Endothelial cell of umbilical vein (primary cell): ENCODE measurements at regions not wholly inside any gene's neighbourhood (a gene's known extent, or its start where the extent isn't known, plus 50 kb on each side); places are given as distances from the start of the nearest gene placed in this dataset.

Source experiments
- EZH2 ChIP-seq: IDR thresholded peaks from 2 replicates; pipeline ENCODE4 v1.6.1; 2012; ENCODE audit warnings: borderline replicate concordance, low read depth, mild to moderate bottlenecking, moderate library complexity, low read length, inconsistent platforms; ENCODE audit not compliant: severe bottlenecking
- FOS ChIP-seq: IDR thresholded peaks from 2 replicates; pipeline ENCODE4 v1.6.1; 2011; ENCODE audit warnings: mild to moderate bottlenecking, low read length, moderate library complexity, borderline replicate concordance; ENCODE audit not compliant: insufficient read depth
- JUN ChIP-seq: IDR thresholded peaks from 2 replicates; pipeline ENCODE4 v1.6.1; 2011; ENCODE audit warnings: borderline replicate concordance, low read depth; ENCODE audit not compliant: insufficient read length, insufficient read depth
- POLR2A ChIP-seq: IDR thresholded peaks from 2 replicates; pipeline ENCODE4 v1.6.1; 2012; ENCODE audit warnings: low read depth, mild to moderate bottlenecking, control low read depth, low read length
- POLR2AphosphoS5 ChIP-seq: IDR thresholded peaks from 2 replicates; pipeline ENCODE4 v1.6.1; 2012; ENCODE audit warnings: low read depth, mild to moderate bottlenecking, control low read depth, low read length, moderate library complexity; ENCODE audit not compliant: insufficient read depth
- TF ChIP-seq, protein P1 (sequence below), 2 donors: IDR thresholded peaks; 1 replicate in 1 of 2; 2 replicates in 1 of 2; pipeline ENCODE4 v1.5.1; 2011; ENCODE audit warnings: low read length in 2 of 2, mild to moderate bottlenecking in 2 of 2, moderate library complexity in 2 of 2, control low read depth in 1 of 2, inconsistent platforms in 1 of 2, low read depth in 1 of 2; ENCODE audit not compliant: insufficient read depth in 1 of 2; ENCODE audit errors: extremely low read depth in 1 of 2
- TF ChIP-seq, protein P2 (sequence below): IDR thresholded peaks from 2 replicates; pipeline ENCODE4 v1.6.1; 2011; ENCODE audit not compliant: insufficient read depth, insufficient read length

DNA sequence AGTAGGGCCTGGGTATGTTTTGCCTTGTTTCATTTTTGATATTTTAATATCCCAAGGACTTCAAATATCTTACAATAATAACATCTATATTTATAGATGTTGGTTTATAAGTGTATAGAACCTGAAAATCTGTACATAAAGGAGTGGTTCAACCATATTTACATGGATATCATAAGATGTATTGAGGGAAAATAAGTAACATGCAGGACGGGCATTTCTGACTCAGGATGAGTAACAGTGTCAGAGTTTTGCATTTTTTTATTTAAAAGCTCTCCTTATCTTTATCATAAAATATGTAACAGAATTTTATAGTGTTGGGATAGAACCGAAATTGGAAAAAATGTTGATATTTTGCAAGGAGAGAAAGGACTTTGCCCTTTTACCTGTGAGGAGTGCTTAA lies 1438.7 kb downstream of the REEP3 start:
- TF ChIP-seq, protein P1, sequence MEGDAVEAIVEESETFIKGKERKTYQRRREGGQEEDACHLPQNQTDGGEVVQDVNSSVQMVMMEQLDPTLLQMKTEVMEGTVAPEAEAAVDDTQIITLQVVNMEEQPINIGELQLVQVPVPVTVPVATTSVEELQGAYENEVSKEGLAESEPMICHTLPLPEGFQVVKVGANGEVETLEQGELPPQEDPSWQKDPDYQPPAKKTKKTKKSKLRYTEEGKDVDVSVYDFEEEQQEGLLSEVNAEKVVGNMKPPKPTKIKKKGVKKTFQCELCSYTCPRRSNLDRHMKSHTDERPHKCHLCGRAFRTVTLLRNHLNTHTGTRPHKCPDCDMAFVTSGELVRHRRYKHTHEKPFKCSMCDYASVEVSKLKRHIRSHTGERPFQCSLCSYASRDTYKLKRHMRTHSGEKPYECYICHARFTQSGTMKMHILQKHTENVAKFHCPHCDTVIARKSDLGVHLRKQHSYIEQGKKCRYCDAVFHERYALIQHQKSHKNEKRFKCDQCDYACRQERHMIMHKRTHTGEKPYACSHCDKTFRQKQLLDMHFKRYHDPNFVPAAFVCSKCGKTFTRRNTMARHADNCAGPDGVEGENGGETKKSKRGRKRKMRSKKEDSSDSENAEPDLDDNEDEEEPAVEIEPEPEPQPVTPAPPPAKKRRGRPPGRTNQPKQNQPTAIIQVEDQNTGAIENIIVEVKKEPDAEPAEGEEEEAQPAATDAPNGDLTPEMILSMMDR (IDR thresholded peaks at IDR 0.05; ENCODE audit: extremely low read depth in 1 of 2, insufficient read depth in 1 of 2, low read depth in 1 of 2, low read length in 2 of 2) = no peak
- no peak for TF ChIP-seq JUN
- no peak for TF ChIP-seq POLR2A
- TF ChIP-seq, protein P2, sequence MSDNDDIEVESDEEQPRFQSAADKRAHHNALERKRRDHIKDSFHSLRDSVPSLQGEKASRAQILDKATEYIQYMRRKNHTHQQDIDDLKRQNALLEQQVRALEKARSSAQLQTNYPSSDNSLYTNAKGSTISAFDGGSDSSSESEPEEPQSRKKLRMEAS = no peak
- TF ChIP-seq FOS = no peak
- no peak for TF ChIP-seq EZH2
- no peak for TF ChIP-seq POLR2AphosphoS5
